ENCODE measurements at regions not wholly inside any gene's neighbourhood (a gene's known extent, or its start where the extent isn't known, plus 50 kb on each side); places are given as distances from the start of the nearest gene placed in this dataset.

GRCh38 chr7:155211761-155212160, 85.9 kb upstream of the INSIG1 start:
- no peak for ATAC-seq (ENCODE audit: insufficient read depth, low read depth)
- no peak overlapping the region for H3K4me3 ChIP-seq (ENCODE audit: low read depth in 1 of 2, low read length in 2 of 2)
- TF ChIP-seq, protein P1, sequence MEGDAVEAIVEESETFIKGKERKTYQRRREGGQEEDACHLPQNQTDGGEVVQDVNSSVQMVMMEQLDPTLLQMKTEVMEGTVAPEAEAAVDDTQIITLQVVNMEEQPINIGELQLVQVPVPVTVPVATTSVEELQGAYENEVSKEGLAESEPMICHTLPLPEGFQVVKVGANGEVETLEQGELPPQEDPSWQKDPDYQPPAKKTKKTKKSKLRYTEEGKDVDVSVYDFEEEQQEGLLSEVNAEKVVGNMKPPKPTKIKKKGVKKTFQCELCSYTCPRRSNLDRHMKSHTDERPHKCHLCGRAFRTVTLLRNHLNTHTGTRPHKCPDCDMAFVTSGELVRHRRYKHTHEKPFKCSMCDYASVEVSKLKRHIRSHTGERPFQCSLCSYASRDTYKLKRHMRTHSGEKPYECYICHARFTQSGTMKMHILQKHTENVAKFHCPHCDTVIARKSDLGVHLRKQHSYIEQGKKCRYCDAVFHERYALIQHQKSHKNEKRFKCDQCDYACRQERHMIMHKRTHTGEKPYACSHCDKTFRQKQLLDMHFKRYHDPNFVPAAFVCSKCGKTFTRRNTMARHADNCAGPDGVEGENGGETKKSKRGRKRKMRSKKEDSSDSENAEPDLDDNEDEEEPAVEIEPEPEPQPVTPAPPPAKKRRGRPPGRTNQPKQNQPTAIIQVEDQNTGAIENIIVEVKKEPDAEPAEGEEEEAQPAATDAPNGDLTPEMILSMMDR (IDR thresholded peaks at IDR 0.05; ENCODE audit: borderline replicate concordance, extremely low read depth, low read length, poor library complexity, severe bottlenecking), result no peak
- TF ChIP-seq EZH2 (IDR thresholded peaks at IDR 0.05; ENCODE audit: borderline replicate concordance, low read depth, low read length, severe bottlenecking), result no peak
- no peaks in the 10 kb centered on the region for H3K27me3 ChIP-seq (ENCODE audit: insufficient read depth, low read length, poor library complexity)
- no peak overlapping the region for H3K27ac ChIP-seq (ENCODE audit: low read length)
- H3K9ac ChIP-seq (ENCODE audit: low read depth, low read length), result no peak overlapping the region
- DNase-seq, result no peak
- no peaks in the 10 kb centered on the region for H3K36me3 ChIP-seq (ENCODE audit: insufficient read depth, low read length)
- H3K4me2 ChIP-seq (ENCODE audit: insufficient read depth, low read length), result no peak overlapping the region
- no peak overlapping the region for H2AFZ ChIP-seq (ENCODE audit: low read depth, low read length)
- no peaks in the 10 kb centered on the region for H3K79me2 ChIP-seq (ENCODE audit: insufficient read depth, low read length)
- H3K4me1 ChIP-seq (ENCODE audit: insufficient read depth, low read length), result 0 out of 2 replicates have a peak, but pooled peaks cover under 1% of the 10 kb centered on the region
- no peaks in the 10 kb centered on the region for H4K20me1 ChIP-seq (ENCODE audit: insufficient read depth, low read length)
- no peaks in the 10 kb centered on the region for H3K9me3 ChIP-seq (ENCODE audit: insufficient read depth, low read length, severe bottlenecking)

DNA sequence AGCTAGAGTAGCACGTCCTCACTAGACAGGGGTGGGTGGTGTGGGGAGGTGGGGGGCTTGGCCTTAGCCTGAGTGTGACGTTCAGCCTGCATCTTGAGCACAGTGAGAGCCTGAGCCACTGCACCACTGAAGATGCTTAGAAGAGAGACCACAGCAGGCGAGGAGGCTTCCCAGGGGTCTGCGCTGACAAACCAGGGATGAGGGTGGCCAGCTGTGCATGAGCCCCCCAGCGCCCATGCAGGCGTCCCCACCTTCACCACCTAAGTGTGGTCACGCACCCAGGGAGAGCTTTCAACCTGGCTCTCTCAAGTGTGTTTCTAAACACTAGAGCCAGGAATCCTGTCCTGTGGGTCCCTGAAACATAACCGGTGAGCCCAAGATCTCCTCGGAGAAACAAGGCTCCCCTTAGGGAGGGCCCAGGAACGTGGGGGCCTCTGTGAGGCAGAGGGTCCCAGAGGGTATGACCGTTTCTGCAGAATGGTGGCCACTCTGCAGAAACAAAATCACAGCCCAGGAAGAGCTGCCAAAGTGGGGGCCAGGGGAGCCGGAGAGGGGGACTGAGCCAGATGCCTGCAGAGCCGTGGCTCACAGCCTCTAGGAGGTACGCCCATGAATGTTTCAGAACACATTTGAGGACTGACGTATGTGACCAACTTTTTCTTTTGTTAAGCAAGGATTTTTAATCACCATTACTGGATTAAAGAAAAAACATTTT, 85.2 kb upstream of the INSIG1 start:
- Histone ChIP-seq H2AFZ (ENCODE audit: low read depth, low read length) (no peak overlapping the region), H3K9ac (ENCODE audit: low read depth, low read length) (no peak overlapping the region), H4K20me1 (ENCODE audit: insufficient read depth, low read length) (no peaks in the 10 kb centered on the region), H3K9me3 (ENCODE audit: insufficient read depth, low read length, severe bottlenecking) (no peaks in the 10 kb centered on the region), H3K4me1 (ENCODE audit: insufficient read depth, low read length) (no peaks in the 10 kb centered on the region), H3K27ac (ENCODE audit: low read length) (no peak overlapping the region), H3K79me2 (ENCODE audit: insufficient read depth, low read length) (no peaks in the 10 kb centered on the region), H3K4me3 (ENCODE audit: low read depth in 1 of 2, low read length in 2 of 2) (no peak overlapping the region), H3K27me3 (ENCODE audit: insufficient read depth, low read length, poor library complexity) (no peaks in the 10 kb centered on the region), H3K36me3 (ENCODE audit: insufficient read depth, low read length) (no peaks in the 10 kb centered on the region), H3K4me2 (ENCODE audit: insufficient read depth, low read length) (no peak overlapping the region)
- TF ChIP-seq, protein P1 (IDR thresholded peaks at IDR 0.05; ENCODE audit: borderline replicate concordance, extremely low read depth, low read length, poor library complexity, severe bottlenecking), result no peak
- TF ChIP-seq EZH2 (IDR thresholded peaks at IDR 0.05; ENCODE audit: borderline replicate concordance, low read depth, low read length, severe bottlenecking), result no peak
- DNase-seq (no peak), ATAC-seq (ENCODE audit: insufficient read depth, low read depth) (no peak)

DNA sequence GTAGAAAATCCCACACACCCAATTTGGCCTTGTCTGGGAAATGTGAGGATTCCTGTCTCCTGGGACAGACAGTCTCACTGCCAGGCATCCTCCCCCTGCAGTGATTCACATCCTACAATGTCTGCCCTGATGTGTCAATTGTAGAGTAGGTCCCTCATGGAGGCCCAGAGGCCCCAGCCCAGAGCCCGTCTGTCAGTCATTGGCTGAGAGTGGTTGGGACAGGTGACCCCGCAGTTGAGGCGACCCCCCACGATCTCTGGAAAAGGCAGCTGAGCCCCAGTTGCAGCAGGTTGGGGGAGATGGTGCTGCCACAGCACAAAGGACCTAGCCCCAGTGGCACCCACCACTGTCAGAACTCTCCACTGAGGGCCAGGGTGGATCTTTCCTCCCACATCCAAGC, 84.3 kb upstream of the INSIG1 start:
- Histone ChIP-seq H3K4me3 (ENCODE audit: low read depth in 1 of 2, low read length in 2 of 2) (no peak overlapping the region), H3K4me2 (ENCODE audit: insufficient read depth, low read length) (no peak overlapping the region), H4K20me1 (ENCODE audit: insufficient read depth, low read length) (no peaks in the 10 kb centered on the region), H3K27me3 (ENCODE audit: insufficient read depth, low read length, poor library complexity) (no peaks in the 10 kb centered on the region), H3K36me3 (ENCODE audit: insufficient read depth, low read length) (no peaks in the 10 kb centered on the region), H3K27ac (ENCODE audit: low read length) (no peak overlapping the region), H3K9ac (ENCODE audit: low read depth, low read length) (no peak overlapping the region), H3K4me1 (ENCODE audit: insufficient read depth, low read length) (no peaks in the 10 kb centered on the region), H2AFZ (ENCODE audit: low read depth, low read length) (no peak overlapping the region), H3K79me2 (ENCODE audit: insufficient read depth, low read length) (no peaks in the 10 kb centered on the region), H3K9me3 (ENCODE audit: insufficient read depth, low read length, severe bottlenecking) (no peaks in the 10 kb centered on the region)
- no peak for ATAC-seq (ENCODE audit: insufficient read depth, low read depth)
- TF ChIP-seq, protein P1 (IDR thresholded peaks at IDR 0.05; ENCODE audit: borderline replicate concordance, extremely low read depth, low read length, poor library complexity, severe bottlenecking), result no peak
- TF ChIP-seq EZH2 (IDR thresholded peaks at IDR 0.05; ENCODE audit: borderline replicate concordance, low read depth, low read length, severe bottlenecking), result no peak
- DNase-seq, result no peak
